ENCODE measurements at regions not wholly inside any gene's neighbourhood (a gene's known extent, or its start where the extent isn't known, plus 50 kb on each side); places are given as distances from the start of the nearest gene placed in this dataset.

- no peak for DNase-seq (ENCODE audit: low spot score)
- TF ChIP-seq POLR2A (IDR thresholded peaks at IDR 0.05) (no peak), CTCF (IDR thresholded peaks at IDR 0.05) (no peak), POLR2AphosphoS5 (IDR thresholded peaks at IDR 0.05) (no peak)
- no peaks in the 10 kb centered on the region for H3K4me1 ChIP-seq (replicated peaks)
- intact Hi-C loops (cut with DNase I), result no loop called here
- no peak overlapping the region for H3K27ac ChIP-seq
- no peak overlapping the region for H3K4me3 ChIP-seq
- H3K9me3 ChIP-seq, result no peaks in the 10 kb centered on the region
- H3K36me3 ChIP-seq, result no peaks in the 10 kb centered on the region
- no peaks in the 10 kb centered on the region for H3K27me3 ChIP-seq (replicated peaks; ENCODE audit: insufficient read depth)
Observed at GRCh38 chr4:176533159-176533558, 213.4 kb downstream of the SPCS3 start.

DNA sequence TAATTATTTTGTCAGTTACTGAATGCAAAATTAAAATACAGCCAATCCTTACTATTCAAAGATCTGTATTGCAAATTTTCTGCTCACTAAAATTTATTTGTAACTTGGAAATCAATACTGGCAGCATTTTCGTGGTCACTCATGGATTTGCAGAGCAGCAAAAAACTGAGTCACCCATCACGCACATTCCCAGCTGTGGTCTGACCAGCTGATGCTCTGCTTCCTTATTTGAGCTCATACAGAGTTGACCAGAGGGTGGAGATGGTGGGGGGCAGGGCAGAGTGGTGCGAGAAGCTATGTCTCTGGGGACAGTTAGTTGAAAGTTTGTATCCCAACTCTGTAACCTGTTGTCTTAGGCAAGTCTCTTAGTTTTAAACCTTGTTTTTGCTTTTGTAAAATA, 214.8 kb downstream of the SPCS3 start:
- Histone ChIP-seq H3K27me3 (replicated peaks; ENCODE audit: insufficient read depth) (no peaks in the 10 kb centered on the region), H3K4me3 (no peak overlapping the region), H3K36me3 (no peaks in the 10 kb centered on the region), H3K27ac (no peak overlapping the region), H3K9me3 (no peaks in the 10 kb centered on the region), H3K4me1 (replicated peaks) (no peaks in the 10 kb centered on the region)
- TF ChIP-seq CTCF (IDR thresholded peaks at IDR 0.05) (no peak), POLR2AphosphoS5 (IDR thresholded peaks at IDR 0.05) (no peak), POLR2A (IDR thresholded peaks at IDR 0.05) (no peak)
- no peak for DNase-seq (ENCODE audit: low spot score)
- WGBS, result 86% methylated on average over 3 of the region's 3 CpGs
- intact Hi-C loops (cut with DNase I), result no loop called here

- no peaks in the 10 kb centered on the region for H3K9me3 ChIP-seq
- no peaks in the 10 kb centered on the region for H3K27me3 ChIP-seq (replicated peaks; ENCODE audit: insufficient read depth)
- no peaks in the 10 kb centered on the region for H3K36me3 ChIP-seq
- intact Hi-C loops (cut with DNase I), result no loop called here
- WGBS, result 83% methylated on average over 4 of the region's 4 CpGs
- no peaks in the 10 kb centered on the region for H3K4me1 ChIP-seq (replicated peaks)
- DNase-seq (ENCODE audit: low spot score), result no peak
- TF ChIP-seq POLR2AphosphoS5 (IDR thresholded peaks at IDR 0.05), result no peak
- no peak for TF ChIP-seq CTCF (IDR thresholded peaks at IDR 0.05)
- TF ChIP-seq POLR2A (IDR thresholded peaks at IDR 0.05), result no peak
- H3K27ac ChIP-seq, result no peak overlapping the region
- H3K4me3 ChIP-seq, result no peak overlapping the region
Observed at GRCh38 chr4:176538217-176538925, 218.6 kb downstream of the SPCS3 start.

GRCh38 chr4:176539091-176539784, 219.5 kb downstream of the SPCS3 start:
- intact Hi-C loops (cut with DNase I), result no loop called here
- H3K27ac ChIP-seq, result no peak overlapping the region
- 34% methylated on average over 2 of the region's 2 CpGs for WGBS
- H3K9me3 ChIP-seq, result no peaks in the 10 kb centered on the region
- H3K4me1 ChIP-seq (replicated peaks), result no peaks in the 10 kb centered on the region
- TF ChIP-seq POLR2A (IDR thresholded peaks at IDR 0.05) (no peak), POLR2AphosphoS5 (IDR thresholded peaks at IDR 0.05) (no peak)
- no peaks in the 10 kb centered on the region for H3K27me3 ChIP-seq (replicated peaks; ENCODE audit: insufficient read depth)
- no peak for DNase-seq (ENCODE audit: low spot score)
- no peaks in the 10 kb centered on the region for H3K36me3 ChIP-seq
- H3K4me3 ChIP-seq, result no peak overlapping the region

DNA sequence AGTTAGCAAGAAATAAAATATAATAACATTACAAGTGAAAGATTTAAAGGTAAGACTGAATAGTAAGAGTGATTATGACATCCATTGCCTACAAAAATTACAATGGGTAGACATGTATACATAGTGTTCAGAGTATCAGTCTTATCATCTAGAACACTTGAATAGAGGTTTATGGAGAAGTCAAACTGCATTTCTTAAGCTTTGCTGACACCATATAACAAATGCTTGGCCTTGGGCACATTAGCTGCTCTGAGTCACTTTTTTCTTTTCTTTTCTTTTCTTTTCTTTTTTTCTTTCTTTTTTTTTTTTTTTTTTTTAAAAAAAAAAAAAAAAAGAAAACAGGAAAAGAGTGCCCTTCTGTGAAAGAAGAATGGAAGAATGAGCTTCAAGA, 220.0 kb downstream of the SPCS3 start:
- no peak overlapping the region for H3K4me3 ChIP-seq
- H3K27ac ChIP-seq, result no peak overlapping the region
- no peak for DNase-seq (ENCODE audit: low spot score)
- TF ChIP-seq CTCF (IDR thresholded peaks at IDR 0.05) (no peak), POLR2A (IDR thresholded peaks at IDR 0.05) (no peak), POLR2AphosphoS5 (IDR thresholded peaks at IDR 0.05) (no peak)
- no peaks in the 10 kb centered on the region for H3K9me3 ChIP-seq
- intact Hi-C loops (cut with DNase I), result no loop called here
- no peaks in the 10 kb centered on the region for H3K36me3 ChIP-seq
- no peaks in the 10 kb centered on the region for H3K4me1 ChIP-seq (replicated peaks)
- no peaks in the 10 kb centered on the region for H3K27me3 ChIP-seq (replicated peaks; ENCODE audit: insufficient read depth)

Data from prostate gland (tissue), 2 donors.